ENCODE measurements at regions not wholly inside any gene's neighbourhood (a gene's known extent, or its start where the extent isn't known, plus 50 kb on each side); places are given as distances from the start of the nearest gene placed in this dataset.
A peak's percentile ranks its signal among the peaks of the same experiment; 100 is the strongest.

GRCh38 chr2:66957677-66958076, 439.5 kb upstream of the ETAA1 start:
- no peak for TF ChIP-seq CTCF (conservative IDR thresholded peaks at IDR 0.05; ENCODE audit: low read length)
- peak; percentile 6 for DNase-seq (ENCODE audit: low read depth)
- no peak overlapping the region for H3K4me3 ChIP-seq (ENCODE audit: low read length)

- H3K4me3 ChIP-seq (ENCODE audit: low read length), result no peak overlapping the region
- DNase-seq (ENCODE audit: low read depth), result no peak
- TF ChIP-seq CTCF (conservative IDR thresholded peaks at IDR 0.05; ENCODE audit: low read length), result no peak
Measured at GRCh38 chr2:66960161-66960560, 437.0 kb upstream of the ETAA1 start.

- no peak for DNase-seq (ENCODE audit: low read depth)
- no peak for TF ChIP-seq CTCF (conservative IDR thresholded peaks at IDR 0.05; ENCODE audit: low read length)
- no peak overlapping the region for H3K4me3 ChIP-seq (ENCODE audit: low read length)
Measured at GRCh38 chr2:66962716-66963115, 434.4 kb upstream of the ETAA1 start.

GRCh38 chr2:66966631-66967030, 430.5 kb upstream of the ETAA1 start:
- H3K4me3 ChIP-seq (ENCODE audit: low read length), result no peak overlapping the region
- TF ChIP-seq CTCF (conservative IDR thresholded peaks at IDR 0.05; ENCODE audit: low read length), result no peak
- no peak for DNase-seq (ENCODE audit: low read depth)

GRCh38 chr2:66968946-66969345, 428.2 kb upstream of the ETAA1 start:
- no peak for TF ChIP-seq CTCF (conservative IDR thresholded peaks at IDR 0.05; ENCODE audit: low read length)
- no peak overlapping the region for H3K4me3 ChIP-seq (ENCODE audit: low read length)
- no peak for DNase-seq (ENCODE audit: low read depth)

- no peak overlapping the region for H3K4me3 ChIP-seq (ENCODE audit: low read length)
- DNase-seq (ENCODE audit: low read depth), result no peak
- TF ChIP-seq CTCF (conservative IDR thresholded peaks at IDR 0.05; ENCODE audit: low read length), result no peak
Measured at GRCh38 chr2:66981074-66981473, 416.1 kb upstream of the ETAA1 start.

- peak; percentile 3 for DNase-seq (ENCODE audit: low read depth)
- TF ChIP-seq CTCF (conservative IDR thresholded peaks at IDR 0.05; ENCODE audit: low read length), result no peak
- no peak overlapping the region for H3K4me3 ChIP-seq (ENCODE audit: low read length)
Measured at GRCh38 chr2:66982766-66983165, 414.4 kb upstream of the ETAA1 start.

Data from AG10803 (cell line).